ENCODE measurements at regions not wholly inside any gene's neighbourhood (a gene's known extent, or its start where the extent isn't known, plus 50 kb on each side); places are given as distances from the start of the nearest gene placed in this dataset.

GRCh38 chr12:25698772-25699171 lies 145.7 kb upstream of the LMNTD1 start:
- peak in 1 of 2 donors; percentile 36 for DNase-seq (ENCODE audit: low read depth in 2 of 2)
- H3K9ac ChIP-seq (ENCODE audit: insufficient read depth, low read length): no peak overlapping the region
- H3K9me3 ChIP-seq (ENCODE audit: control insufficient read depth, insufficient read depth, low read depth, low read length): no peaks in the 10 kb centered on the region
- no peak overlapping the region for H3K4me2 ChIP-seq (ENCODE audit: extremely low read depth, insufficient read depth, low read length)
- no peak overlapping the region for H3K27ac ChIP-seq (ENCODE audit: insufficient read depth, low read length)
- no peaks in the 10 kb centered on the region for H4K20me1 ChIP-seq (ENCODE audit: control insufficient read depth, extremely low read depth, insufficient read depth, low read length)
- TF ChIP-seq CTCF (conservative IDR thresholded peaks at IDR 0.05 in 1 of 2, IDR thresholded peaks at IDR 0.05 in 1 of 2; ENCODE audit: low read depth in 1 of 2, low read length in 2 of 2): no peak
- TF ChIP-seq EZH2 (IDR thresholded peaks at IDR 0.05; ENCODE audit: low read length, missing control alignments): no peak
- H2AFZ ChIP-seq (ENCODE audit: low read length): no peak overlapping the region
- H3K4me1 ChIP-seq (ENCODE audit: control insufficient read depth, extremely low read depth, insufficient read depth, low read length): peaks cover 2% of the 10 kb centered on the region
- H3K4me3 ChIP-seq (replicated peaks in 1 of 4; ENCODE audit: control extremely low read depth in 1 of 4, insufficient read depth in 1 of 4, low read depth in 3 of 4, low read length in 4 of 4): no peak overlapping the region
- no peaks in the 10 kb centered on the region for H3K27me3 ChIP-seq (ENCODE audit: control insufficient read depth, insufficient read depth, low read length)
- H3K79me2 ChIP-seq (ENCODE audit: control insufficient read depth, insufficient read depth, low read length): no peaks in the 10 kb centered on the region
- no peaks in the 10 kb centered on the region for H3K36me3 ChIP-seq (ENCODE audit: control insufficient read depth, insufficient read depth, low read length)

- no peak overlapping the region for H2AFZ ChIP-seq (ENCODE audit: low read length)
- H3K79me2 ChIP-seq (ENCODE audit: control insufficient read depth, insufficient read depth, low read length): no peaks in the 10 kb centered on the region
- H3K36me3 ChIP-seq (ENCODE audit: control insufficient read depth, insufficient read depth, low read length): no peaks in the 10 kb centered on the region
- peak; percentile 37 to 38 for DNase-seq (ENCODE audit: low read depth in 2 of 2)
- H3K4me1 ChIP-seq (ENCODE audit: control insufficient read depth, extremely low read depth, insufficient read depth, low read length): no peaks in the 10 kb centered on the region
- no peaks in the 10 kb centered on the region for H3K9me3 ChIP-seq (ENCODE audit: control insufficient read depth, insufficient read depth, low read depth, low read length)
- H4K20me1 ChIP-seq (ENCODE audit: control insufficient read depth, extremely low read depth, insufficient read depth, low read length): no peaks in the 10 kb centered on the region
- H3K27ac ChIP-seq (ENCODE audit: insufficient read depth, low read length): no peak overlapping the region
- H3K9ac ChIP-seq (ENCODE audit: insufficient read depth, low read length): no peak overlapping the region
- no peak for TF ChIP-seq CTCF (conservative IDR thresholded peaks at IDR 0.05 in 1 of 2, IDR thresholded peaks at IDR 0.05 in 1 of 2; ENCODE audit: low read depth in 1 of 2, low read length in 2 of 2)
- no peak for TF ChIP-seq EZH2 (IDR thresholded peaks at IDR 0.05; ENCODE audit: low read length, missing control alignments)
- H3K4me3 ChIP-seq (replicated peaks in 1 of 4; ENCODE audit: control extremely low read depth in 1 of 4, insufficient read depth in 1 of 4, low read depth in 3 of 4, low read length in 4 of 4): no peak overlapping the region
- no peak overlapping the region for H3K4me2 ChIP-seq (ENCODE audit: extremely low read depth, insufficient read depth, low read length)
- no peaks in the 10 kb centered on the region for H3K27me3 ChIP-seq (ENCODE audit: control insufficient read depth, insufficient read depth, low read length)
Measured at GRCh38 chr12:25699454-25699853, 146.4 kb upstream of the LMNTD1 start.

- H2AFZ ChIP-seq (ENCODE audit: low read length): no peak overlapping the region
- H4K20me1 ChIP-seq (ENCODE audit: control insufficient read depth, extremely low read depth, insufficient read depth, low read length): no peaks in the 10 kb centered on the region
- TF ChIP-seq EZH2 (IDR thresholded peaks at IDR 0.05; ENCODE audit: low read length, missing control alignments): no peak
- TF ChIP-seq CTCF (conservative IDR thresholded peaks at IDR 0.05 in 1 of 2, IDR thresholded peaks at IDR 0.05 in 1 of 2; ENCODE audit: low read depth in 1 of 2, low read length in 2 of 2): no peak
- no peak overlapping the region for H3K4me3 ChIP-seq (replicated peaks in 1 of 4; ENCODE audit: control extremely low read depth in 1 of 4, insufficient read depth in 1 of 4, low read depth in 3 of 4, low read length in 4 of 4)
- H3K27ac ChIP-seq (ENCODE audit: insufficient read depth, low read length): no peak overlapping the region
- peak; percentile 60 to 78 for DNase-seq (ENCODE audit: low read depth in 2 of 2)
- H3K9ac ChIP-seq (ENCODE audit: insufficient read depth, low read length): no peak overlapping the region
- no peaks in the 10 kb centered on the region for H3K9me3 ChIP-seq (ENCODE audit: control insufficient read depth, insufficient read depth, low read depth, low read length)
- H3K27me3 ChIP-seq (ENCODE audit: control insufficient read depth, insufficient read depth, low read length): no peaks in the 10 kb centered on the region
- no peak overlapping the region for H3K4me2 ChIP-seq (ENCODE audit: extremely low read depth, insufficient read depth, low read length)
- H3K79me2 ChIP-seq (ENCODE audit: control insufficient read depth, insufficient read depth, low read length): no peaks in the 10 kb centered on the region
- H3K4me1 ChIP-seq (ENCODE audit: control insufficient read depth, extremely low read depth, insufficient read depth, low read length): no peaks in the 10 kb centered on the region
- H3K36me3 ChIP-seq (ENCODE audit: control insufficient read depth, insufficient read depth, low read length): no peaks in the 10 kb centered on the region
Measured at GRCh38 chr12:25701290-25701689, 148.2 kb upstream of the LMNTD1 start.

Measured in fibroblast of lung (primary cell).